NCI-H510A treated with DMSO at 0.1 percent for 48 hours (cell line): ENCODE measurements at regions not wholly inside any gene's neighbourhood (a gene's known extent, or its start where the extent isn't known, plus 50 kb on each side); places are given as distances from the start of the nearest gene placed in this dataset.

Experiments used
- DNase-seq: peaks from one replicate; lab custom pipeline; 2025; lab: John Stamatoyannopoulos, UW

DNA sequence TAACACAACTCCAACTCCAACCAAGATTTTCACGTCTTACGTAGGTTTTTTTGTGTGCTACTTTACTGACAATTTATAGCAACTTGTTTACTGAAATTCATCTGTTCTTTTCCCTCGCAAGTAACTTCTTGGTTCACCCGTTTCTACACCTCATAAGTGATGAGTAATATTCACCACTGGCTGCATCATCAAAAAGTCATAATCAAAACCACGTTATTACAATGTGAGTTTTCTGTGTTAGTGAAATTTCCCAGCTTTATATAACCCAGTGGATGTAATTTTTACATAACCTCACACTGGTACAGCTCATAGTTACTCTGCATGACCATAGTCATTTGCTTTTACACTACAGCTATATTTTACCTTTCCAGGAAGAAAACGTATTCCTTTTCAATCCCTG lies 401.1 kb upstream of the LYPLAL1 start:
- no peak for DNase-seq

DNA sequence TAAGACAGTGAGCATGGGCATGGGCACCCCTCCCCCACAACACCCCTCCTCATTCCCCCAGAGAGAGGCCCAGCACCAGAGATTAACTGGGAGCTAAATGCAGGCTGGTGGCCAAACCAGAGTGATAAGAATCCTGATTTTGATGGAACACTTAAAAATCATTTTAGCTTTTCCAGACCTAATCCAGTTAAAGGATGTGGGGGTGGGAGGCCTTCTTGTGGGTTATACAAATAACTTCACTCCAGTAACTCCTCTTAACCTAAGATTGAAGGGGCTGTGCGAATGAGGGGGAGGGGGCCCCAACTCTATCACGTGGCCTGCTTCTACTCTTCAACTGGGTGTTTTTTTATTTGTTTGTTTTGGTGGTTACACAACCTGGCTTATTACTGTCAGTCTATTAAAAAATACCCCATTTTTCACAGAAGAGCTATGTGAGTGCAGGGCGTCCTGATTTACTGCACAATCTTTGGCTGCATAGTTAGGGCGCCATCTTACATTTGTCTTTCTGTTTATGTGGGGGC lies 398.1 kb upstream of the LYPLAL1 start:
- no peak for DNase-seq

DNA sequence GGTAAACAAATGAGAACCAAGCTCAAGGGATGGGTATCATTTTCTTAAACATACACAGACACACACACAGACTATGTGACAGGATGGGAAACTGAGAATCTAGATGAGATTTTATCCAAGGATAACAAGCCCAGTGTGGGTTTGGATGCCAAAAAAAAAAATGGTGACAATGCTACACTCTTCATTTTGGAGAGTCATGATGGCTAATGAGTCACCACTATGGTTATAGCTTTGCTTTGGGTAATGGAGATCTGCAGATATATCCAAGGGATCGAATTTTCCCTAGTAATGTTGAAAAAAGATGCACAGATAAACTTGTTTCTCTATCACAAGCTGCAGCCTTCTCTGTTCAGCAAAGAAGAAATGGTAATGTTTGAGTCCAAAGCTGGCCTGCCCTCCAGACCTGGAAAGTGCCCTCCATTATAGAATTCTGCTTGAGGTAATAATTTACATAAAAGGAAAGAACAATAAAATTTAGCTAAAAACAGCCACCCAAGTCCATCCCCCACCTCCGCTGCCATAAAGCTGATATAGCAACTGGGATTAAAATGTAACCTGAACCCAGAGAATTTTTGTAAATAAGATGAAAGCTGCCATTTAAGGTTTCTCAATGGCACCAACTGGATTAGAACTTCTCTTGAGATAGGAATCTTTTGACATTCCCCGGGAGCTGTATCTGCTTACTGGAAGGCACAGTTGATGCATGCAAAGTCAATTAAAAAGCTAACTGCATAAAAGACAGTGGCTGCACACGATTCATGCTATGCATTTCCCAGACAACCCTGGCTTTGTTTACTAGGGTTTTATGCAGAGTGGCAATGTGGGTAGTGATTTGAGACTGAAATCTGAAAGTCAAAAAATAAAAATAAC lies 395.2 kb upstream of the LYPLAL1 start:
- DNase-seq: no peak

DNA sequence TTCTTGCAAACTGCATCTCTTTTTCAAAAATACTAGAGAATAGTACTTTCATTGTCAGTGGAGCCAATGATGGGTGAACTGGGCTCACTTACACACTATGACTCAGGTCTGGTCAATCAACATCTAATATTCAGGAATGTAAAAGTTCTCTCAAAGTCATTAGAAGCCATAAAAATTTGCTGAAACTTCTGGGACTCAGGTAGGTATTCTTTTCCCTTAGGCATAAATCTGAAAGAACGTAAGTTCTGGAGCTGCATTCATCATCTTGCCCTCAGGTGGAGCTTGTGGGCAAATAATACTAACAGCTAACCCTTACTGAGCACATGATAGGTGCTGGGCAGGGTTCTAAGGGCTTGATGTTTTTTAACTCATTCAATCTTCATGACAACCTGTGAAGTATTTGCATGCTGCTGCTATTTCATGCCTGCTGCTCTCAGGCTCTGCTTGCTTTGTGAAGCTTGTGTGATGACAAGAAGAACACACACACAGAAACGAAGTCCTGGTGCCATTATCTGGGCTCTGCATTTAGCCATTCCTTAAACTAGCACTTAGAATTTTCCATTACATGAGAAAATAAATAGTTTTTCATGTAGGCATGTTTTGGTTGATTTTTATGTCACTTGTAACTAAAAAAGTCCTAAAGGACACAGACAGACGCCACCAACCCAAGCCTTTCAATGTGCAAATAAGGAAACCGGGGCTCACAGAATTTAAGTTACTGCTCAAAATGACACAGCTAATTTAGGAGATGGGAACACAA lies 394.2 kb upstream of the LYPLAL1 start:
- DNase-seq: no peak

DNA sequence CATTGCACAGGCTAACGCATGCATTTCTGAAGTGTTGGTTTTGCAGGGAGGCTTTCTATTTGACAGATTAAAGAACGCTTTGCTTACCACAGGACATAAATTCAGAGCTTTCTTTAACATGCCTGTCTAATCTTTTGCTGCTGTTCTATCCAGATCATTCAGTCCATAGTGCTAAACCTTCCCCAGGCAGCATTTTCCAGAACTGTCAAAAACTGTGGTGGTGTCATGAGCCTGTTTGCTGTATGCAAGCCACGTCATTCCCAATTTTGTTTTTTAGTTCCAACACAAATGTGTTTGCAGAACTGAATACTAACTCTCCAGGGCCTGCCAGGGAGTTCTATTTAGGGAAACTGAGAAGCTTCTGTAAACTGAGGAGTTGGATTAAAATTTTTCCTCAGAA lies 390.5 kb upstream of the LYPLAL1 start:
- DNase-seq: no peak

DNA sequence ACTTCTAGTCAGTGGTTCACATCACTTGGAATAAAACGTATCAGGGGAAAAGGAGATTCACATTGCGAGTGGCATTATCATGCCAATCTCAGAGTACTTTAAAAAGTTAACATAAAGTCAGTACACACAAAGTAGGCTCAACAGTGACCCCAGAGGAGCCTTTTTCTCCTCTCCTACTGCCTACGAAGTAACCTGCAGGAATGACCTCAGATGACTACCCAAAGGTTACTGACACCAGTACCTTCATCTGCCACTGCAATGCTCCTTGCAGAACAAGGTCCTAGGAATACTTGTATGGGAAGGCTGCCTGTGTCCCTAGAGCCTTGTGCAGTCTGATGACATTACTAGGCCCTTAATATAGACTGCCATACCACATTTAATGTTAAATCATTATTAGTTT lies 389.8 kb upstream of the LYPLAL1 start:
- DNase-seq: no peak

DNA sequence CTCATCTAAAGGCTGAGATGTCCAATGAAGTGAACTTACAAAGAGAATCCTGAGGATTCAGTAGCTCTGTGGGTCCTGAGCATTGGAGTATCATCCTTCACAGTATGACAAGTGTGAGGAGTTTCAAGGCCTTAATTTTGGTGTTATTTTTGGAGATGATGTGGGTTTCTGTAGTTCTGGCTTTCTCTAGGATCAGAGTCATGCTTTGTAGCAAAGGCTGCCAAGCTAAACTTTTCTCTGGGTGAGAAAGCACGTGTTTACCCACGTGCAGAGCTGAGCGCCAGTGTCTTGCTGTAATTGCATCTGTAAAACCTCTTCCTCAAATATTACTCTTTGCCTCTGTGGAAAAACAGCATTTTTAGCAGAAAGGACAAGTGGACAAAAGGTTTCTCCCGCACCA lies 387.8 kb upstream of the LYPLAL1 start:
- DNase-seq: no peak

DNA sequence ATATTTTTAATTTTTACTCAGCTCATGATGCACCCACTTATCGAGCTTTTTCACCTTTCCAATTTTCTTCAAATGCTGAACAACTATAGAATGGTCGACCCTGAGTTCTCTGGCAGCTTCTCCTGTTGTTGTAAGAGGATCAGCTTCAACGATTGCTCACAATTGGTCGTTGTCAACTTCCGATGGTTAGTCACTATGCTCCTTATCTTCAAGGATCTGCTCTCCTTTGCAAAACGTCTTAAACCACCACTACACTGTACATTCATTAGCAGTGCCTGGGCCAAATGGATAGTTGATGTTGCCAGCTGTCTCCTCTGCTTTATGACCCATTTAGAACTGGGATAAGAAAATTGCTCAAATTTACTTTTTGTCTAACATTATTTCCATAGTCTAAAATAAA lies 385.9 kb upstream of the LYPLAL1 start:
- no peak for DNase-seq

DNA sequence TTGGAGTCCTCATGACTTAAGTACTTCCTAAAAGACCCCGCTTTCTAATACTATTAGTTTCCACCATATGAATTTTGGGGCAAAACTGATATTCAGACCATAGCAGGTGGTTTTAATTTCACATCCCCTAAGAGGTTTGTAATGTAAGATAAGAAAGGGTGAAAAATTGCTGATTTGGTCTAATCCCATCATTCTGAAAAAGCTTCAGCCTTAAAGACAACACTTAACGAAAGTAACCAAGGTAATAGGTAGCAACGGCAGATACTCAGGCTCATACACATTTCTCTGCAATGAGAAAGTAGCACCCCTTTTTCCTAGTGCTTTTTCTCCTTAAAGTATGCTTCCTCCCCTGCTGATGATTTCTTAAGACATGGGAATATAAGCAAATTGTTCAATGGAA lies 376.9 kb upstream of the LYPLAL1 start:
- DNase-seq: no peak

DNA sequence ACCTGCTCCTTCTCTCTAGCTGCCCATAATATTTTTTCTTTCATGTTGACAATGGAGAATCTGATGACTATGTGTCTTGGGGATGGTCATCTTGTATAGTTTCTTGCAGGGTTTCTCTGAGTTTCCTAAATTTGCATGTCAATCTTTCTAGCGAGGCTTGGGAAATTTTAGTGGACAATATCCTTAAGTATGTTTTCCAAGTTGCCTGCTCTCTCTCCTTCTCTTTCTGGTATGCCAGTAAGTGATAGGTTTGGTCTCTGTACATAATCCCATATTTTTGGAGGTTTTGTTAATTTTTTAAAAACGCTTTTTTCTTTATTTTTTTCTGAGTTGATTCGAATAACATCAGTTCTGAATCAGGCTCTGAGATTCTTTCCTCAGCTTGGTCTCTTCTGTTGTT lies 370.9 kb upstream of the LYPLAL1 start:
- no peak for DNase-seq

DNA sequence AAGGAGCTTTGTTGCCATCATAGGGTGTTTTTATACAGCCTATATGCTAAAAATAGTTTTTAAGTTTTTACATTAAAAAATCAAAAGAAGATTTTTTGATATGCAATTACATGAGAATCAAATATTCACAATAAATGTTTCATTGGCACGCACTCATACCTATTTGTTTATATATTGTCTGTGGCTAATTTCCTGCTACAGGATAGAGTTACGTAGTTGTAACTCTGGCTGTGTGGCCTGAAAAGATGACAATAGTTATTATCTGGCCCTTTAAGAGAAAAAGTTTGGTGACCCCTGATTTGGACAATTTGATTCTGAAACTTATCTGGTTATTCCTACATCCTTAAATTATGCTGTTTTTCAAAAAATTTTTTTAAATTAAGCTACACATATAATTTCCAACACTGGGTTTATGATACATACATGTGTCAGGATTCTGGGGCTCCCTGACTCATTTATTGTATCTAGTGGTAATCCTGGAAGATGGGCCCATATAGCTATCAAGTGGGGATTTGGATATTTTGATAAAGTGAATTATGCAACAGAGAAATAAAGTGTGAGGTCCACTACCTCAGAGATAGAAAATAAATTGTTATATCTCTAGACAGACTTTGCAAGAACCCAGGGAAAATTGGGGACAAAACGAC lies 370.2 kb upstream of the LYPLAL1 start:
- no peak for DNase-seq

DNA sequence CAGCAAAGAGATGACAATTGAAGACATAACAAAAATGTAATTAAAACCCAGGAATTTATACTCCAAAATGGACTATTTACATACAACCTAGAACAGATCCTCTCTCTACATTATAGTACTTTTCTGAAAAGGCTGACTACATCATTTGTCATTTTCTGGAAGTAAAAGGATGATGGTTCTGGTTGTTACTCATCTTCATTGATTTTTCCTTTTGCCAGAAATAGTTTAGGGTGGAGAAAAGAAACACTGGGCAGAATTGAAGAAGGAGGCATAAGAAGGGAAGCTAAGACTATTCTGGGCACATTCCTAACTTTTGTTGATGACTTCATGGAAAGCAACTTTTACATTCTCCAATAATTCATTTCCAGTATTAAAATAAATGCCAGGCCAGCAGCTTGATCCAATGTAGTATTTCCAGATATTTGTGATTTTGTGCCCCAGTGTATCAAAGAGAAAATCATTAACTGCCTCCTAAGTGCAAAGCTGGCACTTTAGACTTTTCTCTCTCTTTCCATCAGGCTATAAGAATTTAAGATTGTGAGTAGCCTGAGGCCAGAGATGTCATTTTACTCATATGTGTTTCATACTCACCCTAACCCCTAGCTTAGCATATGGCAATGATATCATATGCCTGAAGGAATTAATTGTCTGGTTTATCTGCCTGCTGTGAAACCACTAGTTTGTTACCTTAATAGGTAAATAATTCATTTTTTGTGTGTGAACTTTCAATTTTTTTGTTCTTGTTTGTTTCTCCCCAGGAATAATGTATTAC lies 369.5 kb upstream of the LYPLAL1 start:
- no peak for DNase-seq

DNA sequence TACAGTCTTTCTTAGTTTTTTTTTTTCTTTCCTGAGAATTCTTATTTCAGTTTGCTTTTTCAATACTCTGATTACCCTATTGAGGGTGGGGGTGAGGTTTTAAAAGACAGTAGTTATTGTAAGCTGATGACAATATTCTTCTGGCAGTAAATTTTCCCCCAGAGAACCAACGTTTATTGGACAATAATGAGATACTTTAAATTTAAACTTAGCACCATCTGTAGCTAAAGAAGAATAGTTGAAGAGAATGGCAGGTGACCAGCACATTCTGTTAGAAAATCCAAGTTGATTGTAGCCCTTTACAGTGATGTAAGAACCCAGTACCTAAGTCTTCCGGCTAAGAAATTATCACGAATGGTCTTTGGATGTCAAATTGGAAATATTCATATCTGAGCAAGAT lies 364.6 kb upstream of the LYPLAL1 start:
- no peak for DNase-seq

DNA sequence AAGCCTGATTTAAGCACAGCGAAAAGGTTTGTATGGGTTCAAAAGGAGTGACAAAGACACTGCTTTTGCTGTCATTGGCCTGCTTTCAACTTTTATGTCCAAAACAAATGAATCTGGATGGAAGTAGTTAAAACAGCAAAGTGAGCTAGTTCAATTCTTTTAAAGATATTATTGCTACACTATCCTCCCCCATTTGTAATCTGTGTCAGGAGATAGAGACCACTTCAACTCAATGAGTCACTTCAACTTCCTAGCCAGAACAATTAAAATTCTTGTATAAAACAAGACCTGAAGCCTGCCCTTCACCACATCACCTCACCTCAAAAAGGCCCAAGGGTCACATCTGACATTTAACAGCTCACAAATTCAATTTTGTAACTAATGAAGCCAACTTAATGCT lies 364.1 kb upstream of the LYPLAL1 start:
- no peak for DNase-seq

DNA sequence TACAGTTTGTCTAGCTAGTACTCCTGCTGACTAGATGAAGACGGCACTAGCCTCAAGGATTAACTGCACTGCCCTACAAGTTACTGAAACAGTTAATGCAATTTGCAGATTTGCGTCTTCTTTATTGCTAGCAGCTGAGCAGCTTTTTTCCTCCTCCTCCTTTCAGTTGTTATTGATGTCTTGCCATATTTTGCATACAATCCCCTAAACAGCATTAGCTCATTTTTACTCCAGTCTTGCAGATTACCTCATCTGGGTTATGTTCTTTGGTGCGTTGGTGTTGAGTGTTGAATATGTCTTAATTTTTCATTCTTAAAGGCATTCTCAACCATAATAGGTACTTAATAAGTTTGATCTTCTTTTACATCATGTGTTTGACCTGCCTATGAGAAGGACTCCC lies 363.4 kb upstream of the LYPLAL1 start:
- no peak for DNase-seq

DNA sequence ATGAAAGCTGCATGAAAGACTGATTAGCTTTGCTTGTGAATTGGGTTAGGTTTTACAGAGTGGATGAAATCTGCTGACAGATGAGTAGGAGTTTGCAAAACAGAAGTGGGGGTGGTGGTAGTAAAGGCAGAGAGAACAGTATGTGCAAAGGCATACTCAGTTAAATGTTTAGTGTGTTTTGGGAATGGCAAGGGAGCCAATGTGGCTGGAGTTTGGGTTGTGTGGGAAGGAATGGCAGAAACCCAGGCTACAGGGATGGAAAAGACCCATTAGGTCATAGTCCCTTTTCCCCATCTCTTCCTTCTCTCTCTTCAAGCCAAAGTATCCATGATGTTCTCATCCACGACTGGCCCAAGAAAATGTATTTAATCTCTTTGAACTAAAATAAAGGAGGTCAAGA lies 362.2 kb upstream of the LYPLAL1 start:
- no peak for DNase-seq

DNA sequence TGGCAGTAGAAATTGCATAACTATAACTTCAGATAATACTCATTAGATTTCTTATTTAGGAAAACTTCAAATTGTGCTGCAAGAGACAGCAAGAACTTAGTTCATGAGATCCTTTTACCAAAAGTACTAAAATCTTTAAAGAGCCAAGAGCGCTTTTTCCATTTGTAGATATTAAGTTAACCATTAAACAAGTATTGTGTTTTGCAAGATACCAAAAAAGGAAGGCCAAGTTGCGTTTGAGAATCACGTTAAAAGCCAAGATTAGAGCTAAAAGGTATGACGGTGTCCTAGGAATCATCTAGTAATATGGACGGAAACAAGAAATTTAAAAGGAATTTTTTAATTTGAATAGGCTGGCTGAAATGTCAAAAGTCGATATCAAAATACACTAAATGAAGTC lies 361.3 kb upstream of the LYPLAL1 start:
- DNase-seq: no peak

DNA sequence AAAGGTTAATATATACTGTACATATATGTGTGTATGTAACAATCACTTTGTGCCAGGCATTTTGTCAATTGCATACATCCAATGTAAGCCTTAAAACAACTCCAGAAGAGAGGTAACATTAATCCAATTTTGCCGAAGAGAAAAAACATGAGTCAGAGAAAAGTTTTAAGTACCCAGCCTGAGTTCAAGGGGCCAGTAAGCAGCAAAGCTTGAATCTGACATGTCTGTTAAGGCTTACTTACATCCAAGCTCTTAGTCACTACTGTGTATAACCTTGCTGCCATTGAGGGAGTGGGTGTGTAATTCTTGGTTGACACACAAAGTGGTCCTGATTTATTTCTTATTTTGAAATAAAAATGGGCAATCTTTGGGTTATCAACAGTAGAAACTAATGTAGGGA lies 360.4 kb upstream of the LYPLAL1 start:
- DNase-seq: no peak

DNA sequence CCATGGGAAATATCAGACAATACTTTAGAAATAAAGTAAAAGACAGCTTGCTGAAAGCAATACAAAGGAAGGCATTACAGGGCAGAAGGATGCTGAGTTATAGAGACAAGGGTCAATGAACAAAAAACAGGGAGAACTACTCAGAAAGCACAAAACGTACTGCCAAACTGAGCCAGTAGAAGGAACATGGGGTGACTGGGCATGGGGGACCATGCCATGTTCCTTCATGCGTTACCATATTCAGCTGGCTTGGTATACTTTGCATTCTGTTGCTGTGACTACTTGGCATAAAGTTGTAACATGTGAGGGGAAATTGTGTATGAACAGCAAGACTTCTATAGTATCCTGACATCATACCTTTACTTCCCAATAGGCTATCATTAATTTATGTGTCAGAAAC lies 358.6 kb upstream of the LYPLAL1 start:
- DNase-seq: no peak

DNA sequence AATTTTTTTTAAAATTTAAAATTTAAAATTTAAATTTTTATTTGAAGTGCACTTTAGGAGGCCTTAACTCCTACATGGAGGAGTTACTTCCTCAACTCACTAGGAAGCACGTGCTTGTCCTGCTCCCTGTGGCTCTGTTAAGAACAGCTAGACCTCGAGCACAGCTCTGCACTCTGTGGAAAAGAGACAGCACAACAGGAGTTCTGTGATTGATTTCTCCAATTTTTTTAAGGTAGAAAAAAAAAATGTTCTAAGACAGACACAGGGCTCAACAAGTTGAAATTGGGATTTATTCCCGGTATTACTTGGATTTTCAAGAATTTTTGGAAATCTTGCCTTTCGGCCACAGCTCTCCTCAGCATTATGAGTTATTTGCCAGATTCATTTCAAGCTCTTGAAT lies 356.6 kb upstream of the LYPLAL1 start:
- no peak for DNase-seq

DNA sequence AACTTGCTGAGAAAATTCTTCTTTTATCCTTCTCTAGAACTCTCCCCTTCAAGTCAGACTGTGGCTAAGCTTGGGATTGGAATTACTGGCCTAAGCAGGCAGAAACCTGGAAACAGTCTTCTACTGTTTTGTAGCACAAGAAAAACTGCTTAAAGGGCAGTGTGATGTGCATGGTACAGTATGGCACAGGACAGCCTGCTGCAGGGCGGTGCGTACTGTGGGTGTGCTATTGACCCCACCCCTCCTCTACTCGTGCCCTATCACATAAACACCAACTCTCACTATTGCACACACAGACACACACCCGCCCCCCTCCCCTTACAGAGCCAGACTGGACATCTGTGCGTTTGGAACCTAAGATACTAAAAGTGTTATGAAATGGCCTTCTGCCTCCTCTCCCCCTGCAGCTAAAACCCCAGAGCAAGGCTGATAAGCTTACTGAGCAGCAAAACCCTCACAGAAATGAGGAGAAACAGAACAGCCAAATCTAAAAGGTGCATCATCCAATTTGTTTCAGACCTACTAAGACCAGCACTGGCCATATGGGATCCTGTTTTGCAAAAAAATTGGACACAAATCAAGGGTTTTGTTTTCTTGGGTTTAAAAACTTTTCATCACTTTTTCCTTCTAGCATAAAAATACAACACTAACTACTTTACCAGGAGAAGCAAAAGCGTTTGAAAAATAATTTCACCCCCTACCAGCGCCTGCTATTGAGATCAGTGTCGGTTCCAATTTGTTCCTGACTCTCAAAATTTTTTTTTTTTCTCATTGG lies 355.8 kb upstream of the LYPLAL1 start:
- no peak for DNase-seq
